Thyroid gland (tissue), 4 donors: ENCODE measurements at regions not wholly inside any gene's neighbourhood (a gene's known extent, or its start where the extent isn't known, plus 50 kb on each side); places are given as distances from the start of the nearest gene placed in this dataset.

Experiments used
- POLR2A ChIP-seq, 2 donors: fragments of 450-650 bp; IDR thresholded peaks; one replicate each; pipeline ENCODE4 v1.6.1; 2017; ENCODE audit warnings: antibody characterized with exemption in 2 of 2, mild to moderate bottlenecking in 2 of 2, moderate library complexity in 1 of 2
- TF ChIP-seq, protein P1 (sequence below), 6 experiments: fragments of 200-600 bp in 3 of 6; fragments of 450-650 bp in 3 of 6; sonication (generic) in 3 of 6; IDR thresholded peaks; one replicate each; pipeline ENCODE4 v1.5.1; 2016 to 2019; ENCODE audit warnings: antibody characterized with exemption in 6 of 6, mild to moderate bottlenecking in 2 of 6, inconsistent platforms in 1 of 6, moderate library complexity in 1 of 6

DNA sequence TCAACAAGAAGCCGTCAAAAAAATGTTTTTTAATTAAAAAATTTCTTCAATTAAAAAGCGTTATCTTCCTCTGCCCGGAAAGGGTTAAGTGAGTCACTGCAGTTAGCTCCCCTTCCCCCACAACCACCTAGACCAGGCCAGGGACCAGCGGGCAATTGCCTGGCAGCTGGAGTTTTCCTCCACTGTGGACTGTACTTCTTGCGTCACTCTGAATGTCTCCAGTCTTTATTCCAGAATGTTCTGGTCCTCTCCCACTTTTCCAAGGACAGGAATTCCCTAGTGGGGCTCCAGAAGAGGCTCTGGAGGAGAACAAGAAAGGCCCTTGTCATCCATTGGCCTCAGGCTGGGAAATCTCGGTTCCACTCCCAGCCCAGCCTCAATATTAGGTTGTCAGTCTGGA is 114.0 kb downstream of the C9orf50 start:
- TF ChIP-seq, protein P1, sequence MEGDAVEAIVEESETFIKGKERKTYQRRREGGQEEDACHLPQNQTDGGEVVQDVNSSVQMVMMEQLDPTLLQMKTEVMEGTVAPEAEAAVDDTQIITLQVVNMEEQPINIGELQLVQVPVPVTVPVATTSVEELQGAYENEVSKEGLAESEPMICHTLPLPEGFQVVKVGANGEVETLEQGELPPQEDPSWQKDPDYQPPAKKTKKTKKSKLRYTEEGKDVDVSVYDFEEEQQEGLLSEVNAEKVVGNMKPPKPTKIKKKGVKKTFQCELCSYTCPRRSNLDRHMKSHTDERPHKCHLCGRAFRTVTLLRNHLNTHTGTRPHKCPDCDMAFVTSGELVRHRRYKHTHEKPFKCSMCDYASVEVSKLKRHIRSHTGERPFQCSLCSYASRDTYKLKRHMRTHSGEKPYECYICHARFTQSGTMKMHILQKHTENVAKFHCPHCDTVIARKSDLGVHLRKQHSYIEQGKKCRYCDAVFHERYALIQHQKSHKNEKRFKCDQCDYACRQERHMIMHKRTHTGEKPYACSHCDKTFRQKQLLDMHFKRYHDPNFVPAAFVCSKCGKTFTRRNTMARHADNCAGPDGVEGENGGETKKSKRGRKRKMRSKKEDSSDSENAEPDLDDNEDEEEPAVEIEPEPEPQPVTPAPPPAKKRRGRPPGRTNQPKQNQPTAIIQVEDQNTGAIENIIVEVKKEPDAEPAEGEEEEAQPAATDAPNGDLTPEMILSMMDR (IDR thresholded peaks at IDR 0.05), result no peak
- no peak for TF ChIP-seq POLR2A (IDR thresholded peaks at IDR 0.05)
